GM21619 (cell line): ENCODE measurements at regions not wholly inside any gene's neighbourhood (a gene's known extent, or its start where the extent isn't known, plus 50 kb on each side); places are given as distances from the start of the nearest gene placed in this dataset.

Source experiments
- ATAC-seq: cut with Tn5 transposase; IDR thresholded peaks from one replicate; pipeline ENCODE4 v1.9.1; 2021; ENCODE audit not compliant: unreplicated experiment

DNA sequence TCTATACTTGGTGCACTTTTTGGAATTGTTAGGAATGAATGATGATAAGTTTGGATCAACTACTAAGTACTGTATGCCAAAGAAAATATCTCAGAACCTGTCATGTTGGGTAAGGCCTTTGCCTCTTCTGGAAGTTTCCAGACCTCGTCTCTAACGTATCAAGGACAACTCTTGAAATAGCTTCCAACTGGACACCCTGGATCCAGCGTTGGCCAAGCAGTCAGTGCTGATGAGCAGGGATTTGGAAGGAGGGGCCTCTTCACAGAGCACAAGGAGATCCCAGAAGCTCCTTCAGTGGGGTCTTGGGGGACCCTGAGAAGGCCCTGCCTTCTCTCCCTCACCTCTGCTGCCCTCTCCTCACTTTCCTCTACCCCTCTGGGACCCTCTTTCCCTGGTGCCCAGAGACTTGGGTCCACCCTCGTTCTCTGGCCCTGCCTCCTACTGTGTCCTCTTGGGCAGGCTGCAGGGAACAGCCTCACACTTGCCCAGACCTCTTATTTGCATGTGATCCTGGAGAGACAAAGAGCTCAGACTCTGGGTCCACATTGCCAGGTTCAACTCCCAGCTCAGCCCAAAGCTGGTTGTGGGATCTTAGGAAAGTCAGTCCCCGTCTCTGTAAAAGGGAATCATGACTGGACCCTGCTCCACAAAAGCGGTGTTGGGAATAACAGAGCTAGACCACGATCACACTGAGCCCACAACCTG is 145.8 kb downstream of the COL6A3 start:
- ATAC-seq = no peak

DNA sequence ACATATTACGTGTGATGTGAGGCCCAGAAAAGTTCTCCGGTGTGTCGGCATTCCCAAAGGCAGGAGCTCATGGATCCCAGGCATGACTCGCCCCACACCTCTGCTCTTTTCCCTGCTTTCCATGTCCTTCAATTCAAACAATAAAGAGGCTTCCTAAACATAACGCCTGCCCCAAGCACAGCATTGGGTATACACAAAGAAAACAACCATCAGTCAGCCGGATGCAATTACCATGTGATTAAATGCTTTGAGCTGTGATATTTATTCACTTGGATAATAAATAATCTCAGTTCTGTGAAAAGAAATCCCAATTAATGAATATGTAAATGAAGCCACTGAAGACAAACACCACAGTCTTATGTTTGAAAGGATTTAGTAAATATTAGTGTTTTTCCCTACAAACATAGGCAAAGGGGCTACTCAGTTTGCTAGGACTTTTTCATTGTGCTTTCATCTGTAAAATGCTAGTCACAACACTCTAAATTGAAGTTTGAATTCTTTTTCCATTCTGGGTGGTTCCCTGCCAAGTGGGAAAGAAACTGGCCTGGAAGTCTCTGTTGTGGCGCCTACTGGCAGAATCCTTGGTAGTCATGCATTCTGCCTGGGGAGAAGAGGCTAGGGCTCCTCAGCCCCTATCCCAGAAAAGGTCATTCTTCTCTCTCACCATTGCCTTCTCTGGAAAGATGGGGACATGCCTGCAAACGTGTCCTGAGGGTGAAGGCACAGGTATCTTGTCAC is 144.7 kb downstream of the COL6A3 start:
- no peak for ATAC-seq

DNA sequence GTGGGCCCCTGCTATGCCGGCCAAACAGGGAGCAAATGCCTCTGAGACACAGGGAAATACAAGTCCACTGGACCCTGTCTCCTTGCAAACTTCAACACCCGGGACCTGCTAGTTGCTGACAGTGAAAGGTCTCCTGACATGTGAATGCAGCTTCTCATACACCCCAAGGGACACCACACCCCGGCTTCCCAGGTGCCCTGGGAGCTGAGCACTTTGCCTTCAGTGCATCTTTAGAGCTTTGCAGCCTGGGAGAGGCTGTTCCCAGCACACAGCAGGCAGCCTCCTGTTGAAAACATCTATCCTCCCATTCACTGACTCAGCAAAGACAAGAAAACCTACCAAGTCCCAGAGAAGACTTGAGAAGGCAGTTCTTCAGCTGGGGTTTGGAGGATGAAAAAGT is 143.4 kb downstream of the COL6A3 start:
- no peak for ATAC-seq

- no peak for ATAC-seq
Measured at GRCh38 chr2:237271698-237272652, 142.0 kb downstream of the COL6A3 start.
